SJCRH30 (cell line): ENCODE measurements at regions not wholly inside any gene's neighbourhood (a gene's known extent, or its start where the extent isn't known, plus 50 kb on each side); places are given as distances from the start of the nearest gene placed in this dataset.
A peak's percentile ranks its signal among the peaks of the same experiment; 100 is the strongest.

Experiments used
- DNase-seq, 2 experiments: peaks; one replicate each; pipeline ENCODE4 v3.0.0-alpha.2; 2015 to 2020
- H3K27ac ChIP-seq: fragments of 250-450 bp; sonication (Bioruptor Pico); 2 replicates; pipeline ENCODE4 v1.5.1; 2020; ENCODE audit warnings: mild to moderate bottlenecking, moderate library complexity
- H3K27me3 ChIP-seq: fragments of 250-450 bp; sonication (Bioruptor Pico); 2 replicates; pipeline ENCODE4 v1.5.1; 2020; ENCODE audit warnings: mild to moderate bottlenecking, moderate library complexity
- H3K36me3 ChIP-seq: fragments of 250-450 bp; sonication (Bioruptor Pico); 2 replicates; pipeline ENCODE4 v1.5.1; 2020; ENCODE audit warnings: mild to moderate bottlenecking, moderate library complexity
- H3K4me1 ChIP-seq: fragments of 250-450 bp; sonication (Bioruptor Pico); 2 replicates; pipeline ENCODE4 v1.5.1; 2020; ENCODE audit warnings: mild to moderate bottlenecking, moderate library complexity
- H3K4me3 ChIP-seq: fragments of 250-450 bp; sonication (Bioruptor Pico); 2 replicates; pipeline ENCODE4 v1.5.1; 2020; ENCODE audit warnings: mild to moderate bottlenecking, moderate library complexity
- H3K9me3 ChIP-seq: fragments of 250-450 bp; sonication (Bioruptor Pico); replicated peaks from 2 replicates; pipeline ENCODE4 v1.5.1; 2020; ENCODE audit warnings: mild to moderate bottlenecking, moderate library complexity

DNA sequence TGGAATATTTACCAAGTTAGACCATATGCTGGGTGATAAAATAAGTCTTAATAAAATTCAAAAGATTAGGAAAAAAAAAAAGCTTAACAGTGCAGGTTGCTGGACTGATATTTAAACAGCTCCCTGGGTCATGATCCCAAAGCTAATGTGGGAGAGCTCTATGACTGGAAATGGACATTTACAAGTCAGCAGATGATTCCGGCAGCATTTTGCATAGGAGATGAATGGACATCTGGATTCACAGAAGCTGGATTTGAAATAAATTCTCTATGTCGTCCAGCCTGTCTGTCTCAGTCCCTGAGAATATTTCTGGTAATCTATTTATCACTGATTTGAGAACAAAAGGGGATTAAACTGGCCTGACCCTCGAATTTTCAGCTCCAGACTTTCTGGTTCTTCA lies 52.3 kb upstream of the KLHL25 start:
- Histone ChIP-seq H3K27me3 (no peaks in the 10 kb centered on the region), H3K27ac (no peak overlapping the region), H3K9me3 (no peaks in the 10 kb centered on the region), H3K36me3 (no peaks in the 10 kb centered on the region), H3K4me3 (no peak overlapping the region), H3K4me1 (peaks cover 3% of the 10 kb centered on the region)
- no peak for DNase-seq

DNA sequence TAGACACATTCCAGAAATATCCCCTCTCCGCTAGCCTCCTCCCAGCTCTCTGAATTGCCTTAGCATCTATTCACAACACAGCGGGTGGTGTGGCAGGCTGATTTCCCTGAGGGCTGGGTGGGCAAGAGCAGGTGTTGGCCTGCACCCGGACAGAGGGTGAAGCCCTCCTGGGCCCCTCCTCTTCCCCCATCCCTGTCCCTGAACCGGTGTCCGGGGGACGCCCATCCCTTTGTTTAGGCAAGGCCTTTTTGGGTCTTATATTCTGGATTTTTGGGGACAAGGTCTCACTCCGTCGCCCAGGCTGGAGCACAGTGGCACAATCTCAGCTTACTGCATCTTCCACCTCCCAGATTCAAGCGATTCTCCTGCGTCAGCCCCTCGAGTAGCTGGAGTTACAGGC lies 55.2 kb upstream of the KLHL25 start:
- Histone ChIP-seq H3K27me3 (no peaks in the 10 kb centered on the region), H3K4me1 (peaks cover 3% of the 10 kb centered on the region), H3K36me3 (no peaks in the 10 kb centered on the region), H3K4me3 (no peak overlapping the region), H3K9me3 (no peaks in the 10 kb centered on the region), H3K27ac (no peak overlapping the region)
- DNase-seq: peak in 1 of 2 experiments; percentile 23

DNA sequence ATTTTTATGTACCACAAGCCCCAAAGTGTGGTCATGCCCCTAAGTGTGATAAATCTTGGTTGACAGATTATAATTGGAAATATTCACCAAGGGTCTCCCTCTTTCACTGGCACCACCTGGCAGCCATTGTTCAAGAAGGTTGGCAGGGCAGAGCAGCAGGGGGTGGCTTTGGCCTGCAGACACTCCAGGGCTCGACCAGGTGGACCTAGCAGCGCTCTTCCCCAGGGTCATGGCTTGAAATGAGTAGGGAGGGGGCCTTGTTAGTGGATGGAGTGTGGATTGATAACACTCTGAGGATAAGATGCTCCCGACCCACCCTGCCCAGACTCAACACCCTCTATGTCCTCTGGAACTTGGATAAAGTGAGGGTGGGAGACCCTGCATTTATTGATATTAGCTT lies 58.2 kb upstream of the KLHL25 start:
- peaks cover 3% of the 10 kb centered on the region for H3K4me1 ChIP-seq
- no peak for DNase-seq
- no peaks in the 10 kb centered on the region for H3K9me3 ChIP-seq
- no peaks in the 10 kb centered on the region for H3K36me3 ChIP-seq
- H3K27ac ChIP-seq: no peak overlapping the region
- H3K4me3 ChIP-seq: no peak overlapping the region
- H3K27me3 ChIP-seq: no peaks in the 10 kb centered on the region

DNA sequence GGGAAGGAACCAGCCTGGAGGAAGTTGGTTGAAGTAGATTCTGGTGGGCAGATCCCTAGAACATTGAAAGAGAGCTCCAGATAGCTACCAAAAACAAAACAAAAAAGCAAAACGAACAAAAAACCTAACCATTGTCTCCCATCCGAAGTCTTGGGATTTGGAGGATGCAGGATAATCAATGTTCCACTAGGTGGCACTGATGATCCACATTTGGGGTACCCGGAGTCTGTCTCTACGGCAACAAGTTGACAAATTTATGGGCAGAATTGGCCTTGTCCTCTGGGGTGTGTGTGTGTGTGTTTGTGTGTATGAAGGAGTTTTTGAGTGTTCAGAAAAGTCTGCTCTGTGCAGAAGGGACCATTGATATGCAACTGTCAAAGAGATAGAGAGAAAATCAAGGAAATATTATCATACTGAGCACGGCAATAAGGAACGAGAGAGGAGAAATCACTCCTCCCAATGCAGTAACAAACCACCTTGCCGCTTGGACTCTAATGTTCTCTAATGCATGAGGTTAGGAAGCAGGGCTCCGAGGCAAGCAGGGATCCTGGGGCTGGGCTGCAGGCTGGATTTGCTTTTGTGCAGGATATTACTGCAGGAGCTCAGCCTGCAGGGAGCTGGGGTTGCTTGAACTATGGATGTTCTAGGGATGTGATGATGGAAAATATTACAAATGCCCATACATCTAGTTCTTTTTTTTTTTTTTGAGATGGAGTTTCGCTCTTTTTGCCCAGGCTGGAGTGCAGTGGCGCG lies 59.8 kb upstream of the KLHL25 start:
- no peaks in the 10 kb centered on the region for H3K9me3 ChIP-seq
- no peak overlapping the region for H3K4me3 ChIP-seq
- peak; percentile 47 to 78 for DNase-seq
- H3K27ac ChIP-seq: no peak overlapping the region
- H3K36me3 ChIP-seq: no peaks in the 10 kb centered on the region
- H3K4me1 ChIP-seq: peaks cover 3% of the 10 kb centered on the region
- H3K27me3 ChIP-seq: no peaks in the 10 kb centered on the region

DNA sequence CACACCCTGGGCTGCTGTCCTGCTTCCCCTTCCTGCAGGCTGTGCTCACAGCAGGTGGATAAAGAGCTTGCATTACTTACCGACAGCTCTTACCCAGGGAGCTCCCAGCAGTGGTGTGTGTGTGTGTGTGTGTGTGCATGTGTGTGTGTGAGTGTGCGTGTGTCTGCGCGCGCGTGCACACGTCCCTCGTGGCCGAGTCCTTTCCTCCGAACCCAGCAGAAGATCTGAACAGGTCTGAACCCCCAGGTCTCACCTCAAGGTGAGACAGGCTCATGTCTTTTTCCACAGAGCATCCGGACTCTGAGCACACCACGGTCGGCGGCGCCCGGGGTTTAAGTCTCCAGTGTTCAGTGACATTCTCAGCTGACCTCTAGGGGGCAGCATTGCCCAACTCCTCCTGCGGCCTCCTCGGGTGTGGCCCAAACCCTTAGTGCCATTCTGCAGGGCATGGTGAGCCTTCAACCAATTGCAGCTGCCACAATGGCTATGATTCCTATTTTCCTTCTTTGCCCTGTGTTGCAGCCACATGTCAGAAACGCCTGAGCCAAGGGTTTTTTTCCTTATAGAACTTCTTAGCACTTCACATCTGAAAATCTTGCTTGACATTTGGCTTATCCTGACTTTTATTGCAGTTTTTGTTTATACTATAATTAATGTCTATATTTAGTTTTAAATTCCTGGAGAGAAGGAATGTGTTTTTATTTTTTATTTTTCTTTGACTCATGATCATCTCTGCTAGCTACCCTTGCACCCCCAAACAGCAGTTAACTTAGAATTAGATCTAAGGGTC lies 64.1 kb upstream of the KLHL25 start:
- peak; percentile 69 to 85 for DNase-seq
- no peak overlapping the region for H3K4me3 ChIP-seq

DNA sequence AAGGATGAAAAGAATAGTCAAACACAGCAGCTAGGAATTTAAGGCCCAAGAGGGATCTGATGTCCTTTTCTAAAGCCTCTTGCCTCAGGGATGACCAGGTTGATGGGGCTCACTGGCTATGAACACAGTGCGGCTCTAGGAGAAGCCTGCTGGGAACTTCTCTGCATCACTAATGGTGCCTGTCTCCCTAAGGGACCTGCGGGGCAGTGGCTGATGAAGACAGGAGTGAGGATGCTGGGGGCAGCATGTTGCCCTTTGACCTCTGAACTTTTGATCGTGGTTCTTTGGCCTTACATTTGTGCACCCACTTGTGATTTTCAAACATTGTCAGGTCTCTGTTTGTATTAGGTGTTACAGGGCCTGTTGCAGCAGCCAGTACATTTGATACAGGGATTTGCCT lies 64.9 kb upstream of the KLHL25 start:
- no peak for DNase-seq
- no peaks in the 10 kb centered on the region for H3K36me3 ChIP-seq
- no peak overlapping the region for H3K27ac ChIP-seq
- no peaks in the 10 kb centered on the region for H3K9me3 ChIP-seq
- H3K27me3 ChIP-seq: no peaks in the 10 kb centered on the region
- no peaks in the 10 kb centered on the region for H3K4me1 ChIP-seq
- H3K4me3 ChIP-seq: no peak overlapping the region

More for the DNA sequence above, 64.1 kb upstream of the KLHL25 start:
- no peak overlapping the region for H3K27ac ChIP-seq
- H3K4me1 ChIP-seq: no peaks in the 10 kb centered on the region
- H3K9me3 ChIP-seq: no peaks in the 10 kb centered on the region
- H3K36me3 ChIP-seq: no peaks in the 10 kb centered on the region
- no peaks in the 10 kb centered on the region for H3K27me3 ChIP-seq

DNA sequence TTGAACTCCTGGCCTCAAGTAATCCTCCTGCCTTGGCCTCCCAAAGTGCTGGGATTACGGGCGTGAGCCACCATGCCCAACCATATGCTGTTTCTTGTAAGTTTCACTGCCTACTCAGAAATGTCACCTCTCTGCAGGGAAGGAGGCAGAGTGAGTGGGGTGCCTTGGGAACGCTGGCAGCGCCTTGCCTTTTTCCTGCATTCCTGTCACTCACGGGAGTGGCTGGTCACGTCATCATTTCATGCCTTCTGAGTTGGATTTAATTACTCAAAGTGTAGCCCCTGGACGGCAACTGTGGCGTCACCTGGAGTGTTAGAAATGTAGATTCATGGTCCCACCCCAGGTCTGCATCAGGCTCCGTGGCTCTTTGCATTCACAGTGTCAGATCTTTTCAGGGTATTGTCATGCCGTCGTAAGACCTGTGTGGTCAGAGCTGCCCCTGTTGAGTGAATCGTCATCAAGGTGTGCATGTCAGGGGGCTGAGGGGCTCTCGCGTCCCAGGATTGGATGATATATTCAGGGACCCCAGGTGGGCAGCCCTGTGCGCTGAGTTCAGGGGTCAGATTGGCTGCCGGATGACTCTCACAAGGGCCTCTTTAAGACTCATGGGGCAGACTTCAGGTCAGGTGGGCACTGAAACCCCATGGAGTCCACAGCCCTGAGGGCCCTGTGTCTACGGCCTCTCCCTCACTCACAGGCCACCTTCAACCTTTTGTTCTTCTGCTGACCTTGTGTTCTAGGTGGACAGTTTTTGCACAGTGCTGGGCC lies 65.9 kb upstream of the KLHL25 start:
- no peak for DNase-seq
- H3K4me1 ChIP-seq: no peaks in the 10 kb centered on the region
- H3K9me3 ChIP-seq: no peaks in the 10 kb centered on the region
- no peaks in the 10 kb centered on the region for H3K36me3 ChIP-seq
- no peak overlapping the region for H3K27ac ChIP-seq
- H3K4me3 ChIP-seq: no peak overlapping the region
- H3K27me3 ChIP-seq: no peaks in the 10 kb centered on the region

DNA sequence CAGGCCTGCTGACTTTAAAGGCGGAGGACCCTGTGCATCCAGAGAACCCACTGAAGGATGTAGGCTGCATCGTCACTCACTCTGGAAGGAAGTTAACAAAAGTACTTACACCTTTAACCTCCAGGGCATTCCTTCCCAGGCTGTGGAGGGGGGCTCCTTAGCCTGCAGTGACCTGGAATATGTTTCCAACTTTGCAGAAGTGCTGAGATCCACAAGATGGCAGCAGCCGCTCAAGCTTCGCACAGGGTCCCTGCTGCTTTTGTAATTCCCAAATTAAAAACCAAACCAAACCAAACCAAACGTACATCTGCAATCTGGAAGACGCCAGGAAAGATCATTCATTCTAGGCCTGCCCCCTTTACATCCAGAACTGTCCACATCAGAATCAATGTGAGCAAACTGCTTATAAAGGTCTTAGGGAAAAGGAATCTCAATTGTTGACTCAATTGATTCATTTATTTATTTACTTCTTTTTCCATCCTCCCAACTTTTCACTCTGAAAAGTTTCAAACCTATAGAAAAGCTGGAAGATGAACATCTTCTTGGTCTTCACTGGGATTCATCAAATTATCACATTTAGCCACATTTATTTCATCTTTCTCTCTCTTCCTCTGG lies 70.5 kb upstream of the KLHL25 start:
- no peak overlapping the region for H3K4me3 ChIP-seq
- no peak overlapping the region for H3K27ac ChIP-seq
- no peaks in the 10 kb centered on the region for H3K4me1 ChIP-seq
- DNase-seq: peak; percentile 35 to 63
- no peaks in the 10 kb centered on the region for H3K36me3 ChIP-seq
- no peaks in the 10 kb centered on the region for H3K9me3 ChIP-seq
- H3K27me3 ChIP-seq: 0 out of 2 replicates have a peak, but pooled peaks cover 3% of the 10 kb centered on the region

DNA sequence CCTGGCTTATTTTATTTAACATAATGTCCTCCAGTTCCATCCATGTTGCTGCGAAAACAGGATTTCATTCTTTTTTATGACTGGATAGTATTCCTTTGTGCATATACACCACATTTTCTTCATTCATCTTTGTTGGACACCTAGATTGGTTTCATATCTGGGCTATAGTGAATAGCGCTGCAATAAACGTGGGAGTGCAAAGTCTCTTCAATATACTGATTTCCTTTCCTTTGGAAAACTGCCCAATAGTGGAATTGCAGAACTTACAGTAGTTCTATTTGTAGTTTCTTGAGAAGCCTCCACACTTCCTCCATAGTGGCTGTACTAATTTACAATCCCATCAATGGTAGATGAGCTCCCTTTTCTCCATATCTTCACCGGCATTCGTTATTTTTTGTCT lies 72.5 kb upstream of the KLHL25 start:
- no peaks in the 10 kb centered on the region for H3K9me3 ChIP-seq
- no peak for DNase-seq
- H3K27ac ChIP-seq: no peak overlapping the region
- H3K4me3 ChIP-seq: no peak overlapping the region
- H3K4me1 ChIP-seq: no peaks in the 10 kb centered on the region
- H3K36me3 ChIP-seq: no peaks in the 10 kb centered on the region
- H3K27me3 ChIP-seq: 0 out of 2 replicates have a peak, but pooled peaks cover 3% of the 10 kb centered on the region

DNA sequence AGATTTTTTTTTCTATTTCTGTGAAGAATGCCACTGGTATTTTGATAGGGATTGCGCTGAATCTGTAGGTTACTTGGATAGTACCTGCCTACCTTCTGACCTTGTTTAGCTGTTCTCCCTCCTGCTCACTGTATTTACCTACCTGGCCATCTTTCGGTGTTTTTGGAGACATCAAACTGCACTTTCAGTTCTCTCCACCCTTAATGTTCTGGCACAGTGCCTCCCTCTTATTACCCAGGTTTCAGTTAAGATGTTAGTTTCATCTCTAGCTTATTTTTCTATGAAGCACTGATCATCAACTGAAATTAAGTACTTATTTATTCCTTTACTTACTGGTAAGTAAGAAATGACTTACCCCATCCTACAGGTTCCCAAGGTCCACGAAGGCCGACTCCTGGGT lies 74.4 kb upstream of the KLHL25 start:
- DNase-seq: no peak
- no peak overlapping the region for H3K27ac ChIP-seq
- no peak overlapping the region for H3K4me3 ChIP-seq
- 0 out of 2 replicates have a peak, but pooled peaks cover 3% of the 10 kb centered on the region for H3K27me3 ChIP-seq
- H3K9me3 ChIP-seq: no peaks in the 10 kb centered on the region
- no peaks in the 10 kb centered on the region for H3K4me1 ChIP-seq
- H3K36me3 ChIP-seq: no peaks in the 10 kb centered on the region

DNA sequence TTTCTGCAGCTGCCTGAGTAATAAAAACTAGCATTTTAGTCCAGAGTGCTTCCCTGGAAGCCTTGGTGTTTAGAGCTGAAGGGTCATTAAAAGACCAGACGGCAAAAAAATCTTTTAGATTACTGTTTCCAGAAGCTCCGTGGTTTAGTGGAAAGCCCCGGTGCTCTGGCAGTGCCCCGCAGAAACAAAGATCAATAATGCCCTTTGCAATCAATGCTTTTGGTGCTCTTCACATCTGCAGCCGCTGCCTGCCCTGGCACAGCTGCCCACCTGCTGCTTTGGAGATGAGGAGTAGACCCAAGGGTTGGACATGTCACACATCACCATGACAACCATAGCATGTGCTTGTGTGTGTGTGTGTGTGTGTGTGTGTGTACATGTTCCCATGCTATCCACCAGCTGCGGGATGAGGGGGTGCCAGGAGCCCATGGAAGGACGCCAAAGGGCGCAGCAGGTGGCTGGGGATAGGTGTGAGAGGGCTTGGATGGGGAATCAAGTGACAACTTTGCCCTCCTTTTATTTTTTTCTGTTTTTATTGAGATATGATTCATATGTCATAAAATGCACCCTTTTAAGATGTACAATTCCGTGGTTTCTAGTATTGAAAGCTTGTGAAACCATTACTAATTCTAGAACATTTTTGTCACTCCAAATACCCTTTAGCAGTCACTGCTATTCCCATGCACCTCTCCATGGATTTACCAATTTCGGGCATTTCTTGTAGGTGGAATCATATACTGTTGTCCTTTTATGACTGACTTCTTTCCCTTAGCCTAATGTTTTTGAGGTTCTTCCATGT lies 75.7 kb upstream of the KLHL25 start:
- Histone ChIP-seq H3K36me3 (no peaks in the 10 kb centered on the region), H3K27ac (no peak overlapping the region), H3K27me3 (0 out of 2 replicates have a peak, but pooled peaks cover 3% of the 10 kb centered on the region), H3K4me3 (no peak overlapping the region), H3K4me1 (no peaks in the 10 kb centered on the region), H3K9me3 (no peaks in the 10 kb centered on the region)
- no peak for DNase-seq

DNA sequence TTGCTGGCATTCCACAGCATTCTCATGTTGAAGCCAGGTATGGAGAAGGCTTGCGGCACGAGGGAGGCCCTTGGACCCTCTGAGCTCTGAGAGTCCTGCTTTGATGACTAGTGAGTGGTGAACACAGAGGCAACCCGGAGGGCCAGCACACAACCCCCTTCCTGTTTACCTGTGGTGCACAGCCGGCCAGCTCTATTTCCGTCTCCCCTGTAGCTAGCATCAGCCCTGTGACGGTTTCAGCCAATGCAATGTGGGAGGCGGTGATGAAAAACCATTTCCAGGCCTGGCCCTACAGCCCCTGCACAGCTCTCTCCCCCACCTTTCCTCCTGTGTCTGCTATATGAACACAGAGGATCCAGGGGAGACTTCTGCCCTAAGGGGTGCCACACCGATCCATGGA lies 76.8 kb upstream of the KLHL25 start:
- Histone ChIP-seq H3K4me1 (no peaks in the 10 kb centered on the region), H3K4me3 (no peak overlapping the region), H3K27ac (no peak overlapping the region), H3K9me3 (no peaks in the 10 kb centered on the region), H3K36me3 (no peaks in the 10 kb centered on the region), H3K27me3 (0 out of 2 replicates have a peak, but pooled peaks cover 3% of the 10 kb centered on the region)
- DNase-seq: no peak

DNA sequence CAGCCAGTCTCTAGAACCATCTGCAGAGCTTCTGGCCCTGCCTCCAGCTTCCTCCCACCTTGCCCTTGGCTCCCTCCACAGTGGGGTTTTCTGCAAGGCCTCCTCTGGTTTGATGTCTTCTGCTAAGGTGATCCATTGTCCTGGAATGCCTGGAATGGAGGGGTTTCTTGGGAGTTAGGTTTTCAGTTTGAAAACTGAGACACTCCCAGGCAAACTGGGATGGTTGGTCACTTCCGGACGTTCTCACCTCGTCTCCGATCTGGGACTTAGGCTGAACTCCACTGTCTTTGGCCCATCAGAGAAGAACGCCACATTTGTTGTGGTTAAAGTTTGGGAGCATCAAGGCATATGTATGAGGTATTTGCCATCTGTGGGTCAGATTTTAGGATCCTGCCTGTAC lies 77.4 kb upstream of the KLHL25 start:
- Histone ChIP-seq H3K4me3 (no peak overlapping the region), H3K27ac (no peak overlapping the region), H3K4me1 (no peaks in the 10 kb centered on the region), H3K9me3 (no peaks in the 10 kb centered on the region), H3K27me3 (0 out of 2 replicates have a peak, but pooled peaks cover 3% of the 10 kb centered on the region), H3K36me3 (no peaks in the 10 kb centered on the region)
- DNase-seq: no peak

DNA sequence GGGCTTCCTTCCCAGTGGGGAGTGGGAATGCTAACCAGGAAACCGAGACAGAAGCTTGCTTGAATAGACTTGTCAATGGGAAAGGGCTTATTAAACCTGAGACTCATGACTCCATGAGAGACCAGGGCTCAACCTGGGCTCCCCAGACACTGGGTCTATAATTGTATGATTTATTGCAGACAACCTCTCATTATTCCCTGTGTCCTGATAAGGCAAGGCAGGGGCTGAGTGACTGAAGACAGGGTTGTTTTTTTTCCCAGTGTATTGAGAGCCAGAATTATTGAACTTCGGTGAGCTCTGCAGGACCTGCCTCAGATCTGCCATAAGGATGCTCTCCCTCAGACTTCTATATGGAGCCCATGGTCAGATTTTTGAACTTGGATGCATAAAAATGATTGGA lies 79.5 kb upstream of the KLHL25 start:
- no peak for DNase-seq
- Histone ChIP-seq H3K36me3 (no peaks in the 10 kb centered on the region), H3K4me1 (no peaks in the 10 kb centered on the region; the same call in 1 of the 2 replicates), H3K27me3 (no peaks in the 10 kb centered on the region), H3K4me3 (no peak overlapping the region), H3K9me3 (no peaks in the 10 kb centered on the region), H3K27ac (no peak overlapping the region)
